Choroid plexus epithelial cell (primary cell): ENCODE measurements at regions not wholly inside any gene's neighbourhood (a gene's known extent, or its start where the extent isn't known, plus 50 kb on each side); places are given as distances from the start of the nearest gene placed in this dataset.
"Not testable (repeated sequence)": the region's sequence is repeated elsewhere in the genome, so short reads cannot be mapped to it uniquely, and the experiment has no call there.

Source experiments
- DNase-seq: peaks from one replicate; pipeline ENCODE4 v3.0.0-alpha.2; 2010; ENCODE audit warnings: low read depth
- H3K4me3 ChIP-seq: 2 replicates; pipeline ENCODE4 v1.5.1; 2011; ENCODE audit warnings: low read depth, mild to moderate bottlenecking, control low read depth, low read length, moderate library complexity
- TF ChIP-seq, protein P1 (sequence below): conservative IDR thresholded peaks from 2 replicates; pipeline ENCODE4 v1.5.1; 2011; ENCODE audit warnings: low read depth, mild to moderate bottlenecking, control low read depth, inconsistent platforms, low read length, moderate library complexity

DNA sequence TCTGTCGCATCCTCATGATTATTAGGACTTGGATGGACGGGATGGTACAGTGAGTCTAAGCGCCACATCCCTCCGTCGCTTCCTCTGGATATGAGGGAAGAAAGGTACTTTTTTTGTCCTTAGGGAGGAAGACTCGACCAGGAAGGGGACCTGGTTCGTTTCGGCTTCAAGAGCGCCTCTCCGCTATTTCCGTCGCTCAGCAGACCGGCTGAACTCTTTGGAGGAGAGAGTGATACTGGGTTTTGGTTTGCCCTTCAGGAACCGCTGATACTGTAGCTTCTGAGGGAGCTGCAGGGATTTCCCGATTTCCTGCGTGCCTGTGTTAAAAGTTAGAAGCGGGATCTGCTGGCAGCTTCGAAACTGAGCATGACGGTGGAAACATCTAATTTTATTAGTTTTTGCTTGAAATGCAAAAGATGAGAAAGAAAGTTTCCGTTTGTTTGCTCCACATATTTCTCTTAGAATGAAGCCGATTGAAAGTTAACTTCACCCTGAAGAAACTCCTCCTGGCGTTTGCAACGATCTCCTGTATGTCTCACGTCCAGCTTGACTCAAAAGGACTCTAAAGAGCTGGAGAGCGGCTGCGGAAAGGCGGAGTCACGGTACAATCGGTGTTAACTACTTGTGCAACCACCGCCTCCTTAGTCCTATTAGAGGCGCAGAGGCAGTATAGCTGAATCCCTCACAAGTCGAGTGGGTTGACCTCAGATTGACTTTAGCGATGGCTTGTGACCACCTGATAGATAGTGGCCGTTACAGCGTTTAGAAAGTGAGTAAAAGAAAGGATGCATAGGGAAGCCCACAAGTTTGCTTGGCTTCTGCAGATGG, 129.4 kb downstream of the TRIM27 start:
- TF ChIP-seq, protein P1, sequence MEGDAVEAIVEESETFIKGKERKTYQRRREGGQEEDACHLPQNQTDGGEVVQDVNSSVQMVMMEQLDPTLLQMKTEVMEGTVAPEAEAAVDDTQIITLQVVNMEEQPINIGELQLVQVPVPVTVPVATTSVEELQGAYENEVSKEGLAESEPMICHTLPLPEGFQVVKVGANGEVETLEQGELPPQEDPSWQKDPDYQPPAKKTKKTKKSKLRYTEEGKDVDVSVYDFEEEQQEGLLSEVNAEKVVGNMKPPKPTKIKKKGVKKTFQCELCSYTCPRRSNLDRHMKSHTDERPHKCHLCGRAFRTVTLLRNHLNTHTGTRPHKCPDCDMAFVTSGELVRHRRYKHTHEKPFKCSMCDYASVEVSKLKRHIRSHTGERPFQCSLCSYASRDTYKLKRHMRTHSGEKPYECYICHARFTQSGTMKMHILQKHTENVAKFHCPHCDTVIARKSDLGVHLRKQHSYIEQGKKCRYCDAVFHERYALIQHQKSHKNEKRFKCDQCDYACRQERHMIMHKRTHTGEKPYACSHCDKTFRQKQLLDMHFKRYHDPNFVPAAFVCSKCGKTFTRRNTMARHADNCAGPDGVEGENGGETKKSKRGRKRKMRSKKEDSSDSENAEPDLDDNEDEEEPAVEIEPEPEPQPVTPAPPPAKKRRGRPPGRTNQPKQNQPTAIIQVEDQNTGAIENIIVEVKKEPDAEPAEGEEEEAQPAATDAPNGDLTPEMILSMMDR: no peak
- H3K4me3 ChIP-seq: peak overlapping the region; percentile 35
- DNase-seq: peak; percentile 63

DNA sequence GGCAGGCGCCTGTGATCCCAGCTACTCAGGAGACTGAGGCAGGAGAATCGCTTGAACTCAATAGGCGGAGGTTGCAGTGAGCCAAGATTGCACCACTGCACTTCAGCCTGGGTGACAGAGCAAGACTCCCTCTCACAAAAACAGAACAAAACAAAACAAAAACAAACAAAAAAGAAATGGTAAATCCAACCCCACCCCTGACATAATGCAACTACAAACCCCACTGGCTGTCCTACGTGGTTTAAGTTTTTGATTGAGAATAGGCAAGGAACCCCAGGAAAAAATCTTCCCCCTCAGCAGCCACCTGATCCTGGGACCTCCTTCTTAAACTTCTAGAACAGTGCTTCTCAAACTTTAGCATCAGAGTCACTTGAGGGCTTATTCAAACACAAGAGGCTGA, 123.1 kb downstream of the TRIM27 start:
- H3K4me3 ChIP-seq, DNase-seq: not testable (repeated sequence)

DNA sequence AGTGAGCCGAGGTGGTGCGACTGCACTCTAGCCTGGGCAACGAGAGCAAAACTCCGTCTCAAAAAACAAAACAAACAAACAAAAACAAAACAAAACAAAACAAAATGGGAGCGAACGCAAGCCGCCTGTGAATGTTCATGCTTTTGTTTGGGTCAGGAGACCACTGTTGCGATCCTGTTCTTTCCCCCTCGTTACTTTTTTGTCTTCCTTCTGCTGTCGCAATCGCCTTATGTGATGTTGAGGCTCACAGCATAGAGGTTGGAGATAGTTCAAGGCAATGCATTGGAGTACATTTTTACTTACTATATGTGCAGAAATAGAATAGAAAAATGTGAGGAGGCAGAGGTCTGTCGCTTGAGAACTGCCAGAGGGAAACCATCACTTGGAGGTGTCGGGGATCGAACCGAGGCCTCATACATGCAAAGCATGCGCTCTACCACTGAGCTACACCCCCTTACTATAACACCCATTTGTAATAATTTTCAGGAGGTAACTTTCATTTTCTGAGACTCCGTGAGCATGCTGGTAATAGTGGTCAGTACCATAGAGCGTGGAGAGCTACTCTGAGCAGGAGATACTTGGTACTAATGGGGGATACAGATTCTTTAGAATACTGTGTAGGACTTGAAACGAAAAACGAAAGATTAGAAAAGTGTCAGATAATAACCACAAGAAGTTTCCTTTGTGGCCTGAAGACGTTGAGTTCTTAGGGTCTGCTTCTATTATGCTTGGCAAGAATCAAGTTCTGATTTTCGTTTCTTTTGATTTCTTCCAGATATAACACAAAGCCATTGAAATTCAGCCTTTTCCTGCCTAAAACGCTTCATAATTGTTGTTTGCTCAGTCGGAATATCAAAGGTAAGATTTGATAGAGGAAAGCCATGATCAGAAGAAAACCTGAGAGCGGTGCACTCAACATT, 121.1 kb downstream of the TRIM27 start:
- DNase-seq: peak; percentile 46
- TF ChIP-seq, protein P1: no peak
- no peak overlapping the region for H3K4me3 ChIP-seq

DNA sequence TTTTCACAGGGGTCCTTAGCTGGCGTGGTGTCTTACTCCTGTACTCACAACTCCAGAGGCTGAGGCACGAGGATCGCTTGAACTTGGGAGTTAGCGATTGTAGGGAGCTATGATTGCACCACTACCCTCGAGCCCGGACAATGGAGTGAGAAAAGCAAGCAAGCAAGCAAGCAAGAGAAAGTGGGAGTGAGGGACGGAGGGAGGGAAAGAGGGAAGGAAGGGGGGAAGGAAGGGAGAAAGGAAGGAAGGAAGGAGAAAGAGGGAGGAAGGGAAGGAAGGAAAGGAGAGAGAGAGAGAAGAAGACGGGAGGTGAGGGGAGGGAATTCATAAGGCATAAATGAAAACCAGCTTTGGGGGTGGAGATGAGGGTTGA, 120.5 kb downstream of the TRIM27 start:
- DNase-seq: no peak
- H3K4me3 ChIP-seq: no peak overlapping the region
- TF ChIP-seq, protein P1: no peak

DNA sequence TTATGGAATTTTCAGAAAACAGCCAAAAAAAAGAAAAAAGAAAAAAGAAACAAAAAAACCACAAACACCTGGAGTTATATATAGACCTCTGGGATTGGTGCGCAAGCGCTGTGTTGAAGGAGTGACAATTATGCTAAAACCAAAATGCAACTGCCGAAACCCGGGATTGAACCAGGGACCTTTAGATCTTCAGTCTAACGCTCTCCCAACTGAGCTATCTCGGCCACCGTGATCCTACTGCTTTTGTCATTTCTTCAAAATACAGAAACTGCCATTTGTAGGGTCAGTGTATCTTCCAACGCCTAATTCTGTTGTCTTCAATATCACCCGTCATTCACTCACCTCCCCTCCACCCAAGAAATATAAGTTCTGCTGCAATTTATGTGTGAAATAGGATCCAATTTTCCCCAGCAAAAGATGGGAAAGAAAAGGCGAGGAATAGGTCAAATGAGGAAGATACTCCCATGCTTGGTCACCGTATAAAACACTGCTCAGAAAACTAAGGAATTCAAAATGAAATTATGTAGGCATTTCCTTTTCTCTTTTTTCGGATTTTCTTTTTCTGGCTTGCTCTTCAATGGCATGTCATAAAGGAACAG, 116.0 kb downstream of the TRIM27 start:
- DNase-seq: peak; percentile 64
- peak overlapping the region; percentile 16 for H3K4me3 ChIP-seq
- TF ChIP-seq, protein P1: no peak

DNA sequence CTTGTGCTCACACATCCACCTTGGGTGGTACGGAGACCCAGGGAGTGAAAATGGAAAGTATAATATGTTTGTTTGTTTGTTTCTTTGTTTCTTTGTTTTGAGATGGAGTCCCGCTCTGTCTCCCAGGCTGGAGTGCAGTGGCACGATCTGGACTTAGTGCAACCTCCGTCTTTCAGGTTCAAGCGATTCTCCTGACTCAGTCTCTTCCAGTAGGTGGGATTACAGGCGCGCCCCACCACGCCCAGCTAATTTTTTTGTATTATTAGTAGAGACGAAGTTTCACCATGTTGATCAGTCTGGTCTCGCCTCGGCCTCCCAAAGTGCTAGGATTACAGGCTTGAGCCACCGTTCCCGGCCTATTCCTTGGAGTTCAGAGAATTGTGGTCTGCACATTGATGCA, 115.4 kb downstream of the TRIM27 start:
- TF ChIP-seq, protein P1: no peak
- no peak for DNase-seq
- no peak overlapping the region for H3K4me3 ChIP-seq
